Ascending aorta (tissue), 2 donors: ENCODE measurements at regions not wholly inside any gene's neighbourhood (a gene's known extent, or its start where the extent isn't known, plus 50 kb on each side); places are given as distances from the start of the nearest gene placed in this dataset.

ENCODE experiments used
- DNase-seq, 2 donors: peaks; one replicate each; pipeline ENCODE4 v3.0.0-alpha.2; 2019; ENCODE audit warnings: low spot score in 2 of 2
- H3K27ac ChIP-seq, 2 donors: fragments of 200-600 bp; sonication (generic); one replicate each; pipeline ENCODE4 v1.5.1; 2016 to 2017; ENCODE audit warnings: mild to moderate bottlenecking in 1 of 2
- H3K27me3 ChIP-seq: fragments of 200-600 bp; sonication (generic); one replicate; pipeline ENCODE4 v1.5.1; 2017
- H3K36me3 ChIP-seq, 2 donors: fragments of 200-600 bp; sonication (generic); one replicate each; pipeline ENCODE4 v1.5.1; 2016
- H3K4me1 ChIP-seq, 2 donors: fragments of 200-600 bp; sonication (generic); one replicate each; pipeline ENCODE4 v1.5.1; 2016 to 2017; ENCODE audit warnings: mild to moderate bottlenecking in 1 of 2
- H3K4me3 ChIP-seq, 2 donors: fragments of 200-600 bp; sonication (generic); one replicate each; pipeline ENCODE4 v1.5.1; 2016 to 2017; ENCODE audit warnings: mild to moderate bottlenecking in 1 of 2
- H3K9me3 ChIP-seq, 2 donors: fragments of 200-600 bp; sonication (generic); one replicate each; pipeline ENCODE4 v1.5.1; 2016
- CTCF ChIP-seq, 3 experiments: fragments of 200-600 bp in 2 of 3; fragments of 450-650 bp in 1 of 3; sonication (generic) in 2 of 3; IDR thresholded peaks; one replicate each; pipeline ENCODE4 v1.5.1; 2016 to 2019; ENCODE audit warnings: antibody characterized with exemption in 3 of 3, mild to moderate bottlenecking in 1 of 3, moderate library complexity in 1 of 3
- intact Hi-C: fragments of 100-400 bp; cut with DNase I; formaldehyde crosslinking; loops from one replicate; pipeline ENCODE4 v1.15.1; 2023

- H3K9me3 ChIP-seq = no peaks in the 10 kb centered on the region
- intact Hi-C loops = no loop called here
- DNase-seq = no peak
These were observed 108.6 kb upstream of the DUSP22 start for GRCh38 chr6:183668-184067.

GRCh38 chr6:184161-184700, 108.1 kb upstream of the DUSP22 start:
- no peaks in the 10 kb centered on the region for H3K4me1 ChIP-seq
- H3K27me3 ChIP-seq = no peaks in the 10 kb centered on the region
- TF ChIP-seq CTCF (IDR thresholded peaks at IDR 0.05) = no peak
- H3K4me3 ChIP-seq = no peak overlapping the region
- intact Hi-C loops = no loop called here
- DNase-seq = no peak
- no peaks in the 10 kb centered on the region for H3K36me3 ChIP-seq
- H3K9me3 ChIP-seq = no peaks in the 10 kb centered on the region
- no peak overlapping the region for H3K27ac ChIP-seq

More at GRCh38 chr6:183668-184067, 108.6 kb upstream of the DUSP22 start:
- no peaks in the 10 kb centered on the region for H3K4me1 ChIP-seq
- no peak for TF ChIP-seq CTCF (IDR thresholded peaks at IDR 0.05)
- no peaks in the 10 kb centered on the region for H3K36me3 ChIP-seq
- no peak overlapping the region for H3K27ac ChIP-seq
- no peak overlapping the region for H3K4me3 ChIP-seq
- no peaks in the 10 kb centered on the region for H3K27me3 ChIP-seq

GRCh38 chr6:186340-186965, 105.8 kb upstream of the DUSP22 start:
- no peaks in the 10 kb centered on the region for H3K27me3 ChIP-seq

DNA sequence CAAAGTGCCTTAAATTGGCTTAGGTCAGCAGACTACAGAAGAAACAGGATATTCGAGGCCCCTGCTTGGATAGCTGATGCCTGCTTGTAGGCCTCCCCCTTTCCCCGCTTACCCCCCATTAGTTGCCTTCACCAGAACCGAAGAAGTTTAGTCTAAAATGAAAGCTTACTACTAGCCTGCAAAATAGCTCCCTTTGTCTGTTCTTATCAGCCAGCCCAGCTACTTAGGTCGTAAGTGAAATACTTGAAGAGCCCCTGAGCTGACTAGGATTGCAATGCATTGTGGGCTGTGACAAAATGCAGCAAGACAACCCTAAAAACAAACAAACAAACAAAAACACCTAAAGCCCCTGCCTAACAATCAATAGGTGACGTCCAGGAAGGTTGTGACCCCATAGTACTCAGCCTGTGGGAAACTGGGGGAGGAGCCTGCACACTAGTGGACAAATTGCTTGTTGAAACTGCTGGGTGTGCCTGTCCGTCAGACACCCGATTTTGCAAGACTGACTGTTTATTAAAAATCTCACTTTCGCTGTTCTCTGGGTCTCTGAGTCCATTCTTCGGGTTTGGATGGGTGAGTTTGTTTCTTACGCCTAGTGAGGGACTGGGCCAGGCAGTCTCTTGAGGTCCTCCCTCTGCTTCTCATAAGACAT, 105.0 kb upstream of the DUSP22 start:
- Histone ChIP-seq H3K9me3 (no peaks in the 10 kb centered on the region), H3K27ac (no peak overlapping the region), H3K36me3 (no peaks in the 10 kb centered on the region), H3K4me3 (no peak overlapping the region), H3K27me3 (no peaks in the 10 kb centered on the region), H3K4me1 (no peaks in the 10 kb centered on the region)
- DNase-seq = no peak
- TF ChIP-seq CTCF (IDR thresholded peaks at IDR 0.05) = no peak
- intact Hi-C loops = no loop called here

More at GRCh38 chr6:186340-186965, 105.8 kb upstream of the DUSP22 start:
- intact Hi-C loops = no loop called here
- Histone ChIP-seq H3K9me3 (no peaks in the 10 kb centered on the region), H3K27ac (no peak overlapping the region), H3K4me1 (no peaks in the 10 kb centered on the region), H3K4me3 (no peak overlapping the region), H3K36me3 (no peaks in the 10 kb centered on the region)
- no peak for DNase-seq
- no peak for TF ChIP-seq CTCF (IDR thresholded peaks at IDR 0.05)

DNA sequence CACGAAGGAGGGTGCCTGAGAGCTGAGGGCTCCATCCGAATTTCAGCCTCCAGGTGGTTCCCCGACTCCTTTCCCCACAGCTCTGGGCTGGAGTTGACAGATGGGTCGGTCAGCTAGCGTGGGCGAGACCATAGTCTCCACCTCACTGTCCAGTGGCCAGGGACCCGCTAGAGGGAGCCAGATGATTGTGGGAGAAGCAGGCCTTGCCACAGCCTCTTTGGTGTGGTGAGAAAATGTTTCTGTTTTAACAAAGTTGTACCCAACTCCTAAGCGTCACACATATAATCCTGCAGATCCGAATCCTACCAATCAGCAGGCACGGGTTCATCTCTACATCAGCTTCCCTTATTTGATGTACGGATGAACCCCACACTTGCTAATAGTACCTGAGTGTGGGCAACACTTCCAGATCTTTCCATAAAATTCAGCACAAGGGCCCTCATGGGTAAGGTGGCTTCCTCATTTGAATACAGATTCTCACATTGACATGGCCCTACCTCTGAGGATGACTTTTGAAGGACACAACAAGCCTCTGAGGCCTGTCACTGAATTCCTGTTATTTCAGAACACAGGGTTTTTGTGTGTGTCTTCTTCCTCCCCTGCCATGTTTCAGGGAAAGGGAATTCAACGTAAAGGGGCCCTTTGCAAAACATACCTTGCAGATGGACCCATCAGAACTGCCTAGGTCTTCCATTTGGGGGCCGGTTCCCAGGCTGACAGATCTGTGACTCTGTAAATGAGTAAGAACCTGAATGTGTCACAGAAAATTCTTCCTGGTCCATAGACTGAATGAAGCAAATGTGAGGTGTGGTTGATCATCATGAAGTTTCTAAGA, 103.2 kb upstream of the DUSP22 start:
- no peak overlapping the region for H3K4me3 ChIP-seq
- DNase-seq = peak; percentile 41 to 79
- H3K4me1 ChIP-seq = no peaks in the 10 kb centered on the region
- no peaks in the 10 kb centered on the region for H3K27me3 ChIP-seq
- H3K27ac ChIP-seq = no peak overlapping the region
- intact Hi-C loops = no loop called here
- H3K36me3 ChIP-seq = no peaks in the 10 kb centered on the region
- H3K9me3 ChIP-seq = no peaks in the 10 kb centered on the region
- peak; percentile 41 to 78 (median 69) for TF ChIP-seq CTCF (IDR thresholded peaks at IDR 0.05)
